ENCODE measurements at regions not wholly inside any gene's neighbourhood (a gene's known extent, or its start where the extent isn't known, plus 50 kb on each side); places are given as distances from the start of the nearest gene placed in this dataset.

- no peaks in the 10 kb centered on the region for H3K9me3 ChIP-seq
- no peak for TF ChIP-seq CTCF (IDR thresholded peaks at IDR 0.05)
- ATAC-seq (ENCODE audit: insufficient number of reproducible peaks, low FRiP score, low read depth) = no peak
Observed at GRCh38 chr3:74328435-74328834, 286.0 kb downstream of the CNTN3 start.

GRCh38 chr3:74315291-74315690, 299.2 kb downstream of the CNTN3 start:
- Histone ChIP-seq H3K27ac (no peak overlapping the region), H3K9me3 (no peaks in the 10 kb centered on the region), H3K4me1 (ENCODE audit: control insufficient read depth in 1 of 2, low read depth in 2 of 2) (no peaks in the 10 kb centered on the region), H3K4me3 (no peak overlapping the region), H3K36me3 (no peaks in the 10 kb centered on the region), H3K27me3 (replicated peaks; ENCODE audit: insufficient read depth) (no peaks in the 10 kb centered on the region)
- DNase-seq (ENCODE audit: low spot score) = no peak
- ATAC-seq (ENCODE audit: insufficient number of reproducible peaks, low FRiP score, low read depth) = no peak
- no peak for TF ChIP-seq CTCF (IDR thresholded peaks at IDR 0.05)

More at GRCh38 chr3:74328435-74328834, 286.0 kb downstream of the CNTN3 start:
- Histone ChIP-seq H3K27me3 (replicated peaks; ENCODE audit: insufficient read depth) (no peaks in the 10 kb centered on the region), H3K36me3 (no peaks in the 10 kb centered on the region), H3K4me1 (ENCODE audit: control insufficient read depth in 1 of 2, low read depth in 2 of 2) (no peaks in the 10 kb centered on the region), H3K4me3 (no peak overlapping the region), H3K27ac (no peak overlapping the region)
- no peak for DNase-seq (ENCODE audit: low spot score)

GRCh38 chr3:74314696-74315095, 299.8 kb downstream of the CNTN3 start:
- H3K36me3 ChIP-seq = no peaks in the 10 kb centered on the region
- no peak overlapping the region for H3K4me3 ChIP-seq
- DNase-seq (ENCODE audit: low spot score) (no peak), ATAC-seq (ENCODE audit: insufficient number of reproducible peaks, low FRiP score, low read depth) (no peak)
- H3K9me3 ChIP-seq = no peaks in the 10 kb centered on the region
- no peak for TF ChIP-seq CTCF (IDR thresholded peaks at IDR 0.05)
- no peaks in the 10 kb centered on the region for H3K4me1 ChIP-seq (ENCODE audit: control insufficient read depth in 1 of 2, low read depth in 2 of 2)
- H3K27me3 ChIP-seq (replicated peaks; ENCODE audit: insufficient read depth) = no peaks in the 10 kb centered on the region
- H3K27ac ChIP-seq = no peak overlapping the region

- no peak for ATAC-seq (ENCODE audit: insufficient number of reproducible peaks, low FRiP score, low read depth)
- no peak for TF ChIP-seq CTCF (IDR thresholded peaks at IDR 0.05)
- H3K9me3 ChIP-seq = no peaks in the 10 kb centered on the region
- no peaks in the 10 kb centered on the region for H3K4me1 ChIP-seq (ENCODE audit: control insufficient read depth in 1 of 2, low read depth in 2 of 2)
- no peak overlapping the region for H3K27ac ChIP-seq
- H3K4me3 ChIP-seq = no peak overlapping the region
- H3K36me3 ChIP-seq = no peaks in the 10 kb centered on the region
- H3K27me3 ChIP-seq (replicated peaks; ENCODE audit: insufficient read depth) = no peaks in the 10 kb centered on the region
- no peak for DNase-seq (ENCODE audit: low spot score)
Observed at GRCh38 chr3:74309716-74310115, 304.7 kb downstream of the CNTN3 start.

GRCh38 chr3:74304424-74304823, 310.0 kb downstream of the CNTN3 start:
- ATAC-seq (ENCODE audit: insufficient number of reproducible peaks, low FRiP score, low read depth) (no peak), DNase-seq (ENCODE audit: low spot score) (no peak)
- no peak overlapping the region for H3K27ac ChIP-seq

More at GRCh38 chr3:74304424-74304823, 310.0 kb downstream of the CNTN3 start:
- Histone ChIP-seq H3K27me3 (replicated peaks; ENCODE audit: insufficient read depth) (no peaks in the 10 kb centered on the region), H3K9me3 (no peaks in the 10 kb centered on the region), H3K4me1 (ENCODE audit: control insufficient read depth in 1 of 2, low read depth in 2 of 2) (no peaks in the 10 kb centered on the region), H3K36me3 (peaks cover 8% of the 10 kb centered on the region), H3K4me3 (no peak overlapping the region)
- no peak for TF ChIP-seq CTCF (IDR thresholded peaks at IDR 0.05)

Measured in thoracic aorta (tissue), 2 donors.